B cell (primary cell): ENCODE measurements at regions not wholly inside any gene's neighbourhood (a gene's known extent, or its start where the extent isn't known, plus 50 kb on each side); places are given as distances from the start of the nearest gene placed in this dataset.

Experiments used
- CTCF ChIP-seq: fragments of 200-600 bp; IDR thresholded peaks from one replicate; pipeline ENCODE4 v1.8.0; 2022; ENCODE audit warnings: antibody characterized with exemption, mild to moderate bottlenecking
- EZH2 ChIP-seq: IDR thresholded peaks from 2 replicates; pipeline ENCODE4 v1.6.1; 2012; ENCODE audit warnings: borderline replicate concordance, low read depth, mild to moderate bottlenecking, moderate library complexity, low read length; ENCODE audit not compliant: insufficient read depth, poor library complexity, severe bottlenecking

DNA sequence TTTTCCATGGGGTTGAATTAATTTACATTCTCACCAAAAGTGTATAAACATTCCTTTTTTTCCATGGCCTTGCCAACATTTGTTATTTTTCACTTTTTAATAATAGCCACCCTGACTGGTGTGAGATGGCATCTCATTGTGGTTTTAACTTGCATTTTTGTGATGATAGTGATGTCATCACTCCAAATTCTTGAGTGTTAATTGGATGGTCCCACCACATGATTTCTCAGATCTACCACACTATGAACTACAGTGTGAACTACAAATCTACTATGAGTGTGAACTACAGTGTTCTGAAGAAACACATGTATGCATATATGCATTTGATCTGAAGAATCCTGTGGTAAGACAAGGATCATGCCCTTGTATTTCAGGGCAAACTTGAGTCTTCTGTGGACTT is 340.1 kb downstream of the ABCC12 start:
- TF ChIP-seq CTCF = no peak
- TF ChIP-seq EZH2 = no peak
